Neural progenitor cell (in vitro differentiated cells): ENCODE measurements at regions not wholly inside any gene's neighbourhood (a gene's known extent, or its start where the extent isn't known, plus 50 kb on each side); places are given as distances from the start of the nearest gene placed in this dataset.

Experiments
- CTCF ChIP-seq: fragments of 200-600 bp; sonication (generic); IDR thresholded peaks from 2 replicates; pipeline ENCODE4 v1.5.1; 2017; ENCODE audit warnings: antibody characterized with exemption, mild to moderate bottlenecking
- EZH2 ChIP-seq: fragments of 200-600 bp; sonication (generic); IDR thresholded peaks from 2 replicates; pipeline ENCODE4 v1.6.1; 2017; ENCODE audit warnings: antibody characterized with exemption, mild to moderate bottlenecking, moderate library complexity

GRCh38 chr4:147340111-147340510 is 140.8 kb upstream of the EDNRA start:
- no peak for TF ChIP-seq CTCF
- TF ChIP-seq EZH2, result no peak
